ENCODE measurements at regions not wholly inside any gene's neighbourhood (a gene's known extent, or its start where the extent isn't known, plus 50 kb on each side); places are given as distances from the start of the nearest gene placed in this dataset.

- H3K4me3 ChIP-seq (ENCODE audit: low read length in 2 of 2): no peak overlapping the region
- H3K27ac ChIP-seq (ENCODE audit: low read depth in 1 of 2, low read length in 2 of 2): no peak overlapping the region
- ATAC-seq (ENCODE audit: low FRiP score): no peak
- DNase-seq: no peak
- H3K9me3 ChIP-seq (ENCODE audit: control insufficient read depth, low read length): no peaks in the 10 kb centered on the region
- intact Hi-C loops (cut with DNase I): no loop called here
- no peaks in the 10 kb centered on the region for H3K27me3 ChIP-seq (ENCODE audit: control insufficient read depth in 1 of 2, insufficient read depth in 2 of 2, low read length in 1 of 2)
- no peaks in the 10 kb centered on the region for H3K36me3 ChIP-seq (ENCODE audit: control insufficient read depth in 1 of 2, insufficient read depth in 2 of 2, low read length in 1 of 2)
- WGBS, 2 donors: 70 to 76% methylated on average over 3 of the region's 3 CpGs
- H3K4me1 ChIP-seq (ENCODE audit: control insufficient read depth in 1 of 2, insufficient read depth in 2 of 2, low read length in 2 of 2): no peaks in the 10 kb centered on the region
Measured at GRCh38 chr2:217142649-217143266, 282.9 kb upstream of the TNP1 start.

- ATAC-seq (ENCODE audit: low FRiP score) (no peak), DNase-seq (no peak)
- no peak overlapping the region for H3K27ac ChIP-seq (ENCODE audit: low read depth in 1 of 2, low read length in 2 of 2)
- no peaks in the 10 kb centered on the region for H3K9me3 ChIP-seq (ENCODE audit: control insufficient read depth, low read length)
- H3K4me3 ChIP-seq (ENCODE audit: low read length in 2 of 2): no peak overlapping the region
- H3K4me1 ChIP-seq (ENCODE audit: control insufficient read depth in 1 of 2, insufficient read depth in 2 of 2, low read length in 2 of 2): no peaks in the 10 kb centered on the region
- intact Hi-C loops (cut with DNase I): no loop called here
- WGBS, 2 donors: 92% methylated on average over 4 of the region's 4 CpGs
- H3K27me3 ChIP-seq (ENCODE audit: control insufficient read depth in 1 of 2, insufficient read depth in 2 of 2, low read length in 1 of 2): no peaks in the 10 kb centered on the region
- H3K36me3 ChIP-seq (ENCODE audit: control insufficient read depth in 1 of 2, insufficient read depth in 2 of 2, low read length in 1 of 2): no peaks in the 10 kb centered on the region
Measured at GRCh38 chr2:217138284-217138683, 278.4 kb upstream of the TNP1 start.

DNA sequence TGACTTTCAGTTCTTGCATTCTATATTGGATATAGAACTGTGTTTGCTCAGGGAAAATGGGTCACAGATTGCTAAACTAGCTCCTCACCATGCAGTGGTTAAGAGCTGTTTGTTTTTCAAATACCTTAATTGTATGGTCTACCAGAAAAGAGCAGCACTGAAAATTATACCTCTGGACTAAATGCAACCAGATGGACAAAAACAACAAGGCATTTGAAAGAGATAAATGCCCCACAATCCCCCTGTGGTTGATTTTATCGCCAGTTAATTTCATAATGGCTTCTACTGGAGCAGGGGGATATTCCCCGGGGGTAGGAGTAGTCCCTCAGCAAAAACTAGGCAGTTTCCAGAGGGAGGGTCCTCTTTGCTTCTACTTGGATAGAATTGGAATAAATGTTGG is 267.9 kb upstream of the TNP1 start:
- Histone ChIP-seq H3K27me3 (ENCODE audit: control insufficient read depth in 1 of 2, insufficient read depth in 2 of 2, low read length in 1 of 2) (no peaks in the 10 kb centered on the region), H3K4me1 (ENCODE audit: control insufficient read depth in 1 of 2, insufficient read depth in 2 of 2, low read length in 2 of 2) (no peaks in the 10 kb centered on the region), H3K36me3 (ENCODE audit: control insufficient read depth in 1 of 2, insufficient read depth in 2 of 2, low read length in 1 of 2) (no peaks in the 10 kb centered on the region), H3K4me3 (ENCODE audit: low read length in 2 of 2) (no peak overlapping the region), H3K27ac (ENCODE audit: low read depth in 1 of 2, low read length in 2 of 2) (no peak overlapping the region), H3K9me3 (ENCODE audit: control insufficient read depth, low read length) (no peaks in the 10 kb centered on the region)
- DNase-seq (no peak), ATAC-seq (ENCODE audit: low FRiP score) (no peak)
- intact Hi-C loops (cut with DNase I): no loop called here
- 92 to 94% methylated on average over 2 of the region's 2 CpGs for WGBS, 2 donors

DNA sequence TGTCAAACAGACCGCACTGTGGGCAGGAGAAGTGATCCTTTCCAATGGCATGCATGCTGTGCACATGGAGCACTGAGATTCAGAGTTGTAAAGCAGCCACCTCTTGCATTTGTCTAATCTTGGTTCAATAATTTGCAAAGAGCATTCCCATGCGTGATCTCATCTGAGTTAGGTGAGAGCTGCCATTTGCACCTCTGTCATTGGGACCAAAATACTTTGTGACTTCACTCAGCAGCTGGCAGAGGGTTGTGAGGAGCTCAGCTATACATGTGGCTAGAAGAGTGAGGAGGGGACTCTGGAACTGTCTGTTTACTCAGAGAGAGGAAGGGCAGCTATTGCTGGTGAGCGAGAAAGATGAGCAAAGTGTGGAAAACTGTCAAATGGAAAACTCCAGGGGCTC is 265.1 kb upstream of the TNP1 start:
- ATAC-seq (ENCODE audit: low FRiP score): no peak
- no peak for DNase-seq
- WGBS, 2 donors: 95 to 97% methylated on average over 3 of the region's 3 CpGs
- no peaks in the 10 kb centered on the region for H3K4me1 ChIP-seq (ENCODE audit: control insufficient read depth in 1 of 2, insufficient read depth in 2 of 2, low read length in 2 of 2)
- no peaks in the 10 kb centered on the region for H3K9me3 ChIP-seq (ENCODE audit: control insufficient read depth, low read length)
- H3K4me3 ChIP-seq (ENCODE audit: low read length in 2 of 2): no peak overlapping the region
- H3K36me3 ChIP-seq (ENCODE audit: control insufficient read depth in 1 of 2, insufficient read depth in 2 of 2, low read length in 1 of 2): no peaks in the 10 kb centered on the region
- H3K27me3 ChIP-seq (ENCODE audit: control insufficient read depth in 1 of 2, insufficient read depth in 2 of 2, low read length in 1 of 2): no peaks in the 10 kb centered on the region
- H3K27ac ChIP-seq (ENCODE audit: low read depth in 1 of 2, low read length in 2 of 2): no peak overlapping the region
- intact Hi-C loops (cut with DNase I): no loop called here

GRCh38 chr2:217124050-217124449 is 264.2 kb upstream of the TNP1 start:
- H3K4me1 ChIP-seq (ENCODE audit: control insufficient read depth in 1 of 2, insufficient read depth in 2 of 2, low read length in 2 of 2): no peaks in the 10 kb centered on the region
- 95 to 97% methylated on average over 2 of the region's 2 CpGs for WGBS, 2 donors
- no peaks in the 10 kb centered on the region for H3K9me3 ChIP-seq (ENCODE audit: control insufficient read depth, low read length)
- H3K36me3 ChIP-seq (ENCODE audit: control insufficient read depth in 1 of 2, insufficient read depth in 2 of 2, low read length in 1 of 2): no peaks in the 10 kb centered on the region
- ATAC-seq (ENCODE audit: low FRiP score) (no peak), DNase-seq (no peak)
- H3K4me3 ChIP-seq (ENCODE audit: low read length in 2 of 2): no peak overlapping the region
- intact Hi-C loops (cut with DNase I): no loop called here
- H3K27ac ChIP-seq (ENCODE audit: low read depth in 1 of 2, low read length in 2 of 2): no peak overlapping the region
- no peaks in the 10 kb centered on the region for H3K27me3 ChIP-seq (ENCODE audit: control insufficient read depth in 1 of 2, insufficient read depth in 2 of 2, low read length in 1 of 2)

GRCh38 chr2:217121565-217121964 is 261.7 kb upstream of the TNP1 start:
- WGBS, 2 donors: 94 to 100% methylated on average over 2 of the region's 2 CpGs
- intact Hi-C loops (cut with DNase I): no loop called here
- no peak for DNase-seq
- Histone ChIP-seq H3K27ac (ENCODE audit: low read depth in 1 of 2, low read length in 2 of 2) (no peak overlapping the region), H3K4me3 (ENCODE audit: low read length in 2 of 2) (no peak overlapping the region), H3K4me1 (ENCODE audit: control insufficient read depth in 1 of 2, insufficient read depth in 2 of 2, low read length in 2 of 2) (no peaks in the 10 kb centered on the region), H3K9me3 (ENCODE audit: control insufficient read depth, low read length) (no peaks in the 10 kb centered on the region), H3K36me3 (ENCODE audit: control insufficient read depth in 1 of 2, insufficient read depth in 2 of 2, low read length in 1 of 2) (no peaks in the 10 kb centered on the region), H3K27me3 (ENCODE audit: control insufficient read depth in 1 of 2, insufficient read depth in 2 of 2, low read length in 1 of 2) (no peaks in the 10 kb centered on the region)
- no peak for ATAC-seq (ENCODE audit: low FRiP score)

GRCh38 chr2:217120429-217120828 is 260.6 kb upstream of the TNP1 start:
- no peak for DNase-seq
- H3K27me3 ChIP-seq (ENCODE audit: control insufficient read depth in 1 of 2, insufficient read depth in 2 of 2, low read length in 1 of 2): no peaks in the 10 kb centered on the region
- WGBS, 2 donors: 95 to 96% methylated on average over 4 of the region's 4 CpGs
- no peak overlapping the region for H3K27ac ChIP-seq (ENCODE audit: low read depth in 1 of 2, low read length in 2 of 2)
- H3K36me3 ChIP-seq (ENCODE audit: control insufficient read depth in 1 of 2, insufficient read depth in 2 of 2, low read length in 1 of 2): no peaks in the 10 kb centered on the region
- no peaks in the 10 kb centered on the region for H3K4me1 ChIP-seq (ENCODE audit: control insufficient read depth in 1 of 2, insufficient read depth in 2 of 2, low read length in 2 of 2)
- intact Hi-C loops (cut with DNase I): no loop called here
- H3K9me3 ChIP-seq (ENCODE audit: control insufficient read depth, low read length): no peaks in the 10 kb centered on the region
- H3K4me3 ChIP-seq (ENCODE audit: low read length in 2 of 2): no peak overlapping the region
- ATAC-seq (ENCODE audit: low FRiP score): no peak

- no peak overlapping the region for H3K4me3 ChIP-seq (ENCODE audit: low read length in 2 of 2)
- 95 to 96% methylated on average over 7 of the region's 7 CpGs for WGBS, 2 donors
- no peaks in the 10 kb centered on the region for H3K9me3 ChIP-seq (ENCODE audit: control insufficient read depth, low read length)
- no peak for DNase-seq
- no peak overlapping the region for H3K27ac ChIP-seq (ENCODE audit: low read depth in 1 of 2, low read length in 2 of 2)
- no peak for ATAC-seq (ENCODE audit: low FRiP score)
- intact Hi-C loops (cut with DNase I): no loop called here
- no peaks in the 10 kb centered on the region for H3K27me3 ChIP-seq (ENCODE audit: control insufficient read depth in 1 of 2, insufficient read depth in 2 of 2, low read length in 1 of 2)
- H3K36me3 ChIP-seq (ENCODE audit: control insufficient read depth in 1 of 2, insufficient read depth in 2 of 2, low read length in 1 of 2): no peaks in the 10 kb centered on the region
- no peaks in the 10 kb centered on the region for H3K4me1 ChIP-seq (ENCODE audit: control insufficient read depth in 1 of 2, insufficient read depth in 2 of 2, low read length in 2 of 2)
Measured at GRCh38 chr2:217118559-217119284, 258.9 kb upstream of the TNP1 start.

- Histone ChIP-seq H3K36me3 (ENCODE audit: control insufficient read depth in 1 of 2, insufficient read depth in 2 of 2, low read length in 1 of 2) (no peaks in the 10 kb centered on the region), H3K4me1 (ENCODE audit: control insufficient read depth in 1 of 2, insufficient read depth in 2 of 2, low read length in 2 of 2) (no peaks in the 10 kb centered on the region), H3K27me3 (ENCODE audit: control insufficient read depth in 1 of 2, insufficient read depth in 2 of 2, low read length in 1 of 2) (no peaks in the 10 kb centered on the region), H3K4me3 (ENCODE audit: low read length in 2 of 2) (no peak overlapping the region), H3K27ac (ENCODE audit: low read depth in 1 of 2, low read length in 2 of 2) (no peak overlapping the region), H3K9me3 (ENCODE audit: control insufficient read depth, low read length) (no peaks in the 10 kb centered on the region)
- 95 to 97% methylated on average over 1 of the region's 1 CpG for WGBS, 2 donors
- no peak for ATAC-seq (ENCODE audit: low FRiP score)
- DNase-seq: no peak
- intact Hi-C loops (cut with DNase I): no loop called here
Measured at GRCh38 chr2:217117523-217117922, 257.7 kb upstream of the TNP1 start.

Data from aorta (tissue), 5 donors.